ENCODE measurements at regions not wholly inside any gene's neighbourhood (a gene's known extent, or its start where the extent isn't known, plus 50 kb on each side); places are given as distances from the start of the nearest gene placed in this dataset.

GRCh38 chr3:73927203-73927570 is 302.4 kb upstream of the PDZRN3 start:
- no peaks in the 10 kb centered on the region for H3K36me3 Mint-ChIP-seq (ENCODE audit: insufficient read depth)
- DNase-seq: no peak
- H3K9me3 Mint-ChIP-seq: peaks cover 4 to 9% of the 10 kb centered on the region in 2 donors
- no peaks in the 10 kb centered on the region for H3K27me3 Mint-ChIP-seq
- H3K27ac Mint-ChIP-seq: no peak overlapping the region
- H3K4me1 Mint-ChIP-seq (ENCODE audit: low read depth in 2 of 2): no peaks in the 10 kb centered on the region
- ATAC-seq (replicated peaks): no peak
- H3K4me3 Mint-ChIP-seq: no peak overlapping the region

- Mint-ChIP-seq H3K4me1 (ENCODE audit: low read depth in 2 of 2) (no peaks in the 10 kb centered on the region), H3K27ac (no peak overlapping the region), H3K9me3 (peaks cover 4 to 9% of the 10 kb centered on the region in 2 donors), H3K27me3 (no peaks in the 10 kb centered on the region), H3K4me3 (no peak overlapping the region), H3K36me3 (ENCODE audit: insufficient read depth) (no peaks in the 10 kb centered on the region)
- DNase-seq: no peak
- no peak for ATAC-seq (replicated peaks)
Observed at GRCh38 chr3:73926360-73927202, 301.8 kb upstream of the PDZRN3 start.

GRCh38 chr3:73925011-73925410 is 300.3 kb upstream of the PDZRN3 start:
- ATAC-seq (replicated peaks): no peak
- no peak for DNase-seq
- no peak overlapping the region for H3K27ac Mint-ChIP-seq

GRCh38 chr3:73924048-73924447 is 299.3 kb upstream of the PDZRN3 start:
- Mint-ChIP-seq H3K4me3 (no peak overlapping the region), H3K27me3 (no peaks in the 10 kb centered on the region), H3K9me3 (peaks cover 1 to 9% of the 10 kb centered on the region in 2 donors), H3K27ac (no peak overlapping the region), H3K4me1 (ENCODE audit: low read depth in 2 of 2) (no peaks in the 10 kb centered on the region), H3K36me3 (ENCODE audit: insufficient read depth) (no peaks in the 10 kb centered on the region)
- no peak for ATAC-seq (replicated peaks)
- DNase-seq: no peak

More at GRCh38 chr3:73925011-73925410, 300.3 kb upstream of the PDZRN3 start:
- Mint-ChIP-seq H3K36me3 (ENCODE audit: insufficient read depth) (no peaks in the 10 kb centered on the region), H3K4me3 (no peak overlapping the region), H3K27me3 (no peaks in the 10 kb centered on the region), H3K4me1 (ENCODE audit: low read depth in 2 of 2) (no peaks in the 10 kb centered on the region), H3K9me3 (peaks cover 2 to 9% of the 10 kb centered on the region in 2 donors)

- no peak overlapping the region for H3K4me3 Mint-ChIP-seq
- no peaks in the 10 kb centered on the region for H3K4me1 Mint-ChIP-seq (ENCODE audit: low read depth in 2 of 2)
- H3K27me3 Mint-ChIP-seq: no peaks in the 10 kb centered on the region
- no peaks in the 10 kb centered on the region for H3K36me3 Mint-ChIP-seq (ENCODE audit: insufficient read depth)
- peaks cover 0 to 4% of the 10 kb centered on the region in 2 donors for H3K9me3 Mint-ChIP-seq
- ATAC-seq (replicated peaks) (no peak), DNase-seq (no peak)
- no peak overlapping the region for H3K27ac Mint-ChIP-seq
Observed at GRCh38 chr3:73917643-73918042, 292.9 kb upstream of the PDZRN3 start.

GRCh38 chr3:73915886-73916285 is 291.1 kb upstream of the PDZRN3 start:
- no peak overlapping the region for H3K4me3 Mint-ChIP-seq
- H3K9me3 Mint-ChIP-seq: peaks cover 0 to 3% of the 10 kb centered on the region in 2 donors
- H3K4me1 Mint-ChIP-seq (ENCODE audit: low read depth in 2 of 2): no peaks in the 10 kb centered on the region

GRCh38 chr3:73908218-73908617 is 283.5 kb upstream of the PDZRN3 start:
- DNase-seq: no peak
- Mint-ChIP-seq H3K4me1 (ENCODE audit: low read depth in 2 of 2) (no peaks in the 10 kb centered on the region), H3K27ac (no peak overlapping the region), H3K27me3 (no peaks in the 10 kb centered on the region), H3K9me3 (peaks cover 10 to 17% of the 10 kb centered on the region in 2 donors), H3K36me3 (ENCODE audit: insufficient read depth) (no peaks in the 10 kb centered on the region), H3K4me3 (no peak overlapping the region)
- ATAC-seq (replicated peaks): no peak

More at GRCh38 chr3:73915886-73916285, 291.1 kb upstream of the PDZRN3 start:
- no peak overlapping the region for H3K27ac Mint-ChIP-seq
- no peaks in the 10 kb centered on the region for H3K36me3 Mint-ChIP-seq (ENCODE audit: insufficient read depth)
- ATAC-seq (replicated peaks) (no peak), DNase-seq (no peak)
- no peaks in the 10 kb centered on the region for H3K27me3 Mint-ChIP-seq

GRCh38 chr3:73901686-73902085 is 276.9 kb upstream of the PDZRN3 start:
- Mint-ChIP-seq H3K27me3 (no peaks in the 10 kb centered on the region), H3K27ac (no peak overlapping the region), H3K4me3 (no peak overlapping the region), H3K36me3 (ENCODE audit: insufficient read depth) (no peaks in the 10 kb centered on the region), H3K9me3 (peaks cover 19% of the 10 kb centered on the region in 2 donors), H3K4me1 (ENCODE audit: low read depth in 2 of 2) (no peaks in the 10 kb centered on the region)
- ATAC-seq (replicated peaks) (no peak), DNase-seq (no peak)

- DNase-seq: no peak
- H3K36me3 Mint-ChIP-seq (ENCODE audit: insufficient read depth): no peaks in the 10 kb centered on the region
- H3K4me3 Mint-ChIP-seq: no peak overlapping the region
- no peak overlapping the region for H3K27ac Mint-ChIP-seq
- no peak for ATAC-seq (replicated peaks)
- peaks cover 13 to 19% of the 10 kb centered on the region in 2 donors for H3K9me3 Mint-ChIP-seq
- no peaks in the 10 kb centered on the region for H3K4me1 Mint-ChIP-seq (ENCODE audit: low read depth in 2 of 2)
- no peaks in the 10 kb centered on the region for H3K27me3 Mint-ChIP-seq
Observed at GRCh38 chr3:73894474-73895213, 269.9 kb upstream of the PDZRN3 start.

GRCh38 chr3:73893089-73893488 is 268.3 kb upstream of the PDZRN3 start:
- no peak for ATAC-seq (replicated peaks)
- no peak for DNase-seq
- Mint-ChIP-seq H3K27me3 (no peaks in the 10 kb centered on the region), H3K4me3 (no peak overlapping the region), H3K4me1 (ENCODE audit: low read depth in 2 of 2) (no peaks in the 10 kb centered on the region), H3K36me3 (ENCODE audit: insufficient read depth) (no peaks in the 10 kb centered on the region), H3K9me3 (peaks cover 8 to 19% of the 10 kb centered on the region in 2 donors), H3K27ac (no peak overlapping the region)

- Mint-ChIP-seq H3K9me3 (peaks cover 2 to 15% of the 10 kb centered on the region in 2 donors), H3K27ac (no peak overlapping the region), H3K4me3 (no peak overlapping the region)
Observed at GRCh38 chr3:73885862-73886261, 261.1 kb upstream of the PDZRN3 start.

GRCh38 chr3:73884361-73884760 is 259.6 kb upstream of the PDZRN3 start:
- ATAC-seq (replicated peaks): no peak
- no peak for DNase-seq
- no peak overlapping the region for H3K27ac Mint-ChIP-seq
- H3K9me3 Mint-ChIP-seq: peaks cover 7 to 16% of the 10 kb centered on the region in 2 donors
- H3K4me1 Mint-ChIP-seq (ENCODE audit: low read depth in 2 of 2): no peaks in the 10 kb centered on the region
- no peak overlapping the region for H3K4me3 Mint-ChIP-seq
- H3K36me3 Mint-ChIP-seq (ENCODE audit: insufficient read depth): no peaks in the 10 kb centered on the region
- no peaks in the 10 kb centered on the region for H3K27me3 Mint-ChIP-seq

More at GRCh38 chr3:73885862-73886261, 261.1 kb upstream of the PDZRN3 start:
- DNase-seq (no peak), ATAC-seq (replicated peaks) (no peak)
- Mint-ChIP-seq H3K4me1 (ENCODE audit: low read depth in 2 of 2) (no peaks in the 10 kb centered on the region), H3K27me3 (no peaks in the 10 kb centered on the region), H3K36me3 (ENCODE audit: insufficient read depth) (no peaks in the 10 kb centered on the region)

- Mint-ChIP-seq H3K36me3 (ENCODE audit: insufficient read depth) (no peaks in the 10 kb centered on the region), H3K27me3 (no peaks in the 10 kb centered on the region), H3K4me1 (ENCODE audit: low read depth in 2 of 2) (no peaks in the 10 kb centered on the region), H3K27ac (no peak overlapping the region), H3K9me3 (peaks cover 7 to 14% of the 10 kb centered on the region in 2 donors), H3K4me3 (no peak overlapping the region)
- no peak for ATAC-seq (replicated peaks)
- DNase-seq: no peak
Observed at GRCh38 chr3:73883497-73883896, 258.8 kb upstream of the PDZRN3 start.

All from effector memory CD8-positive, alpha-beta T cell (primary cell).